Fibroblast of villous mesenchyme (primary cell): ENCODE measurements at regions not wholly inside any gene's neighbourhood (a gene's known extent, or its start where the extent isn't known, plus 50 kb on each side); places are given as distances from the start of the nearest gene placed in this dataset.

Experiments used
- DNase-seq: peaks from one replicate; pipeline ENCODE4 v3.0.0-alpha.2; 2010; ENCODE audit warnings: low read depth
- H3K4me3 ChIP-seq: 2 replicates; pipeline ENCODE4 v1.5.1; 2011; ENCODE audit warnings: low read depth, mild to moderate bottlenecking, low read length
- TF ChIP-seq, protein P1 (sequence below): IDR thresholded peaks from 2 replicates; pipeline ENCODE4 v1.5.1; 2012; ENCODE audit warnings: low read depth, mild to moderate bottlenecking, low read length; ENCODE audit not compliant: insufficient read depth

DNA sequence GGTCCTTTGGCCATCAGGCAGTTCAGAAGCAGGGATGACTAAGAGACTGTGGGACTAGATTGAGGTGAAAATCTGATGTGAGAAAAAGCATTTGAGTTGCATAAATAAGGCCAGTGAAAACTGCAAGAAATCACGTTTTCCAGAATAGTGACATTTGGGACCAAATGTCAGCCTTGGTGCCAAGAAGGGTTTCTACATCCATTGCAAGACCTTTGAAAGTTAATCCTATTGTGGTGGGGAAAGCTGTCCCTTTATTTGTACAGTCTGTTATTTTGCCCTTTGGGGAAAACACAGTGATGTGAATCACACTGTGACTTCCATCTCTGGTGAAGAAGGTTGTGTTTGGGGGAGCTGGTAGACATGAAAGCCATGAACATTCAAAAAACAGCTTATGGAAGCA, 153.5 kb upstream of the SIX2 start:
- no peak for DNase-seq
- TF ChIP-seq, protein P1, sequence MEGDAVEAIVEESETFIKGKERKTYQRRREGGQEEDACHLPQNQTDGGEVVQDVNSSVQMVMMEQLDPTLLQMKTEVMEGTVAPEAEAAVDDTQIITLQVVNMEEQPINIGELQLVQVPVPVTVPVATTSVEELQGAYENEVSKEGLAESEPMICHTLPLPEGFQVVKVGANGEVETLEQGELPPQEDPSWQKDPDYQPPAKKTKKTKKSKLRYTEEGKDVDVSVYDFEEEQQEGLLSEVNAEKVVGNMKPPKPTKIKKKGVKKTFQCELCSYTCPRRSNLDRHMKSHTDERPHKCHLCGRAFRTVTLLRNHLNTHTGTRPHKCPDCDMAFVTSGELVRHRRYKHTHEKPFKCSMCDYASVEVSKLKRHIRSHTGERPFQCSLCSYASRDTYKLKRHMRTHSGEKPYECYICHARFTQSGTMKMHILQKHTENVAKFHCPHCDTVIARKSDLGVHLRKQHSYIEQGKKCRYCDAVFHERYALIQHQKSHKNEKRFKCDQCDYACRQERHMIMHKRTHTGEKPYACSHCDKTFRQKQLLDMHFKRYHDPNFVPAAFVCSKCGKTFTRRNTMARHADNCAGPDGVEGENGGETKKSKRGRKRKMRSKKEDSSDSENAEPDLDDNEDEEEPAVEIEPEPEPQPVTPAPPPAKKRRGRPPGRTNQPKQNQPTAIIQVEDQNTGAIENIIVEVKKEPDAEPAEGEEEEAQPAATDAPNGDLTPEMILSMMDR, result no peak
- H3K4me3 ChIP-seq, result no peak overlapping the region

DNA sequence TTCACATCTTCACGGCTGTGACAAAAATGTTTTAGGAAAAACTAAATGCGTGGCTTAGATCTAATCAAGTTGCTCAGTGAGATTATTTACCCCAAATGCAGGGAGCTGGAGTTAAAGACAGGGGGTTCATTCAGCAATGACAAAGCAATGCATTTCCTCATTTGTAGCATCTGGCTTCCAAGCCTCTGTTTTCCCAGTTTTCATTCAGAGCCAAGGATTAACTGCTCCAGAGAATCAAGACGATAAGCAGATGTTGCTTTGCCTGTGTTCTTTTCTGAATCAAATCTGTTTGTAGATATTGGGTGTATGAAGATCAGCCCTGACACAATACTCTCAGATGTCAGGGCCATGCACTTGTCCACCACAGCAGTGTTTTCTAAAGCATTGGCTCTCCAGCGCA, 147.4 kb upstream of the SIX2 start:
- TF ChIP-seq, protein P1, result no peak
- H3K4me3 ChIP-seq, result no peak overlapping the region
- DNase-seq, result no peak

DNA sequence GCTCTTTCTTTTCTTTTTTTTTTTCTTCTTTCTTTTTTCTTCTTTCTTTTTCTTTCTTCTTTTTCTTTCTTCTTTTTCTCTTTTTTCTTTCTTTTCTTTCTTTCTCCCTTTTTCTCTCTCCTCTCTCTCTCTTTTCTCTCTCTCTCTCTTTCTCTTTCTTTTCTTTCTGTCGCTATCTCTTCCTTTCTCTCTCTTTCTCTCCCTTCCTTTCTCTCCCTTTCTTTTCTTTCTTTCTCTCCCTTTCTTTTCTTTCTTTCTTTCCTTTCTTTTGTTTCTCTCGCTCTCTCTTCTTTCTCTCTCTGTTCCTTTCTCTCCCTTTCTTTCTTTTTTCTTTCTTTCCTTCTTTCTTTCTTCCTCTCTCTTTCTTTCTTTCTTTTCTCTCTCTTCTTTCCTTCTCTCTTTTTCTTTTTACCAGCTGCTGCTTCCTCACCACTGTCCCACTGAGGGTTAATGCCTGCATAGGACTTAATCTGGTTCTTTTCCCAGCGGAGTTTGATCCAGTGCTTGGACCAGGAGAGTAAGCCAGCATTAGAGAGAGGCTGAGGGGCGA, 145.4 kb upstream of the SIX2 start:
- no peak for DNase-seq
- H3K4me3 ChIP-seq, result no peak overlapping the region
- TF ChIP-seq, protein P1, result no peak

DNA sequence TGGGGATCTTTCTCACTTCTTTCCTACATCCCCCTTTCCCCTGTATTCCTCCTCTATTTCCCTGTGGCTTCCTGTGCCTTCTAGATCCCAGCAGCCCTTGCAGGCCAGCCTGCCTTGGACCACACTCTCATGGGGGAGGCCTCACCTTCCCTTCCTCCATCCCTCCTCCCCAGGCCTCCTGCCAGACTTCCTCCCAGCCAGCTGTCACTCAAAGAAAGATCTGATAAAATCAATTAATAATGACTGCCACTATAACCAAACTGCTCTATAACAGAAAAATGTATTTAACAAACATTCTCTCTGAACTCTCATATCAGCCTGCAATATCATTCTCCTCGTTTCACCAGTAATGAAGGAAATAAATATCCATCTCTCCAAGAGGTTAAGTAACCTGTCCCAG, 144.9 kb upstream of the SIX2 start:
- no peak for DNase-seq
- H3K4me3 ChIP-seq, result no peak overlapping the region
- TF ChIP-seq, protein P1, result no peak

DNA sequence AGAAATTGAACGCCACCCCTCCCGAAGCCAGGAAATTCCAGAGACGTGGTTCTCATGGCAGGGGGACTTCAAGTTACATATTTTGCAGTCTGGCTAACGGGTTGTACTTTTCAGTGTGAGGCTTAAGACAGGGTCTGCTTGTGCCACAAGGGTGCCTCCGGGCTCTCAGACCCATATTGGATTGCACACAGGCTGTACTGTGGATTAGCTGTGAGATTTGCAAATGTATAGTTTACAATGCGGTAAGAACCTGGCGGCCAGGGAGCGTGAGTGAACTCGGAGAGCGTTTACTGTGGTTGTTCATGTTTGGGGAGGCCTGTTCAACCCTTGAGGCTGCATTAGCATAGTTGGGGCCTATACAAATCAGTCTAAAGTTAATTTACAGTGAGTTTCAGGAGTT, 143.9 kb upstream of the SIX2 start:
- TF ChIP-seq, protein P1, result no peak
- no peak for DNase-seq
- no peak overlapping the region for H3K4me3 ChIP-seq

DNA sequence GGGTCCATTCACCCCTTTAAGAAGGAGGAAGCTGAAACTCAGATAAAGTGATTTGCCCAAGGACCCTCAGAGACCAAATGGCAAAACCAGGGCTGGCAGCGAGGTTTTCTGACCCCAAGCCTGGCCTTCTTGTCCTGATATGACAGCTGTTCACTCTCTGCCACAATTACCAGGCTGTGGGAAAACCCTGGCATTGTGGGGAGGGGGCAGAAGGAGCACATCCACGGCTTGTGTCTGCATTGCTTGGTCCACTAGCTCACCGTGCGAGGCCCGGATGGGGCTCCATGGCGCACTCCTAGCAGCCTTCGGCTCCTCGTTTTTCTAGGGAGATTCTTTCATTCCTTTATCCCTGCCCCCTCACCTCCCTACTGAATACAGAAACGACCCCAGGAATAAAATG, 143.4 kb upstream of the SIX2 start:
- TF ChIP-seq, protein P1, result no peak
- no peak overlapping the region for H3K4me3 ChIP-seq
- DNase-seq, result no peak
